ENCODE measurements at regions not wholly inside any gene's neighbourhood (a gene's known extent, or its start where the extent isn't known, plus 50 kb on each side); places are given as distances from the start of the nearest gene placed in this dataset.

DNA sequence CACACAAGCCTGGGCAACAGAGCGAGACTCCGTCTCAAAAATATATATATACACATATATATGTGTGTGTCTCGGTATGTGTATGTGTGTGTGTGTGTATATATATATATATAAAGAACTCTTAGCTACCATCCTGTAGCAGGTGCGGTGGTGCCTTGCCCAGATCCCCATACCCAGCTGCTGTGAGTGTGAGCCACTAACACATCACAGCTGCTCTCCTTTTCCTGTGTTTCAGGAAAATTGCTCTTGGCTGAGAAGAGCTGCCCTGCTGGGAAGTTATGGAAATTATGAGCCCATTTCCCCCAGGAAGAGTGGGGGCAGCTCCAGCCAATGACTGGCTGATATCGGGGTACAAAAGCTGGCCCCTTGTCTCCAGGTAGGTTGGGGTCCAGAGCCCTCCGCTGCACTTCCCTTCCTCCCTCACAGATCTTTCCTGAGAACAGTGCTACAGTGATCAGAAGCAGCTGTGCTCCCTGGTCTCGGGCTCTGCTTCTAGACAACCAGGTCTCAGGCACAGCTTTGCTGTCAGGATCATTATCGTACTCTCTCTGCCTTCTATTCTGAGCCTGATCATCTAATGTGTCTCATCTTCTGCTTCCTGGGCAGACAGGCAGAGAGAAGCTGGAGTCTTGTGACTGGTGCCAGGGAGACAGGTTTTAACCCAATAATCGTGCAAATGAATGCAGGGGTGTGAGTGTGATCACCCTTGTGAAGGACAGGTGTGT, 109.6 kb upstream of the ZNF678 start:
- H3K27ac ChIP-seq (ENCODE audit: low read depth in 1 of 2, low read length in 1 of 2), result no peak overlapping the region
- H3K36me3 ChIP-seq (ENCODE audit: control insufficient read depth in 2 of 2, insufficient read depth in 2 of 2, low read length in 1 of 2), result no peaks in the 10 kb centered on the region
- 85% methylated on average over 9 of the region's 9 CpGs for WGBS
- H3K9me3 ChIP-seq (ENCODE audit: control insufficient read depth in 2 of 2, insufficient read depth in 1 of 2, low read length in 1 of 2), result no peaks in the 10 kb centered on the region
- no peak overlapping the region for H3K4me3 ChIP-seq (ENCODE audit: low read length in 2 of 2)
- H3K4me1 ChIP-seq (ENCODE audit: control insufficient read depth in 2 of 2, insufficient read depth in 2 of 2, low read length in 2 of 2), result no peaks in the 10 kb centered on the region
- no peak for DNase-seq (ENCODE audit: low read depth in 6 of 9, low spot score in 9 of 9)
- H3K27me3 ChIP-seq (ENCODE audit: control insufficient read depth in 2 of 2, insufficient read depth in 1 of 2, low read length in 1 of 2), result peaks cover 2 to 3% of the 10 kb centered on the region in 2 donors

DNA sequence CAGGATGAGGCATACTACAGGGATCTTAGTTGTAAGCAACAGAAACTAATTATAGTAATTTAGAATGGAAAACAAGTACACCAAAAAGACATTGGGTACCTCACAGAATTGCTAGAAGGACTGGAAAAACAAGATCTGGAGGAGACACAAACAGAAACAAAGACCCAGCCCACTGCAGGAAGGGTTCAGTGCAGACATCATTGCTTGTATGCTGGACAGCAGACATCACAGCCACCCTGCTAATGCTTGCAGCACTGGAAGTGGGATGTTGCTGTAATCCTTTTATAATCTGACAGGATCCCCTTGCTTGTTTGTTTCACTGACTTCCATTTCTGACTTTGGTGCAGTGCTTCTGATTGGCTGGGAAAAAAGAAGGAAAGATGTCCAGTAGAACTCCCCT, 111.4 kb upstream of the ZNF678 start:
- DNase-seq (ENCODE audit: low read depth in 6 of 9, low spot score in 9 of 9), result no peak
- Histone ChIP-seq H3K4me3 (ENCODE audit: low read length in 2 of 2) (no peak overlapping the region), H3K27ac (ENCODE audit: low read depth in 1 of 2, low read length in 1 of 2) (no peak overlapping the region), H3K27me3 (ENCODE audit: control insufficient read depth in 2 of 2, insufficient read depth in 1 of 2, low read length in 1 of 2) (peaks cover 3 to 11% of the 10 kb centered on the region in 2 donors), H3K4me1 (ENCODE audit: control insufficient read depth in 2 of 2, insufficient read depth in 2 of 2, low read length in 2 of 2) (no peaks in the 10 kb centered on the region), H3K36me3 (ENCODE audit: control insufficient read depth in 2 of 2, insufficient read depth in 2 of 2, low read length in 1 of 2) (no peaks in the 10 kb centered on the region), H3K9me3 (ENCODE audit: control insufficient read depth in 2 of 2, insufficient read depth in 1 of 2, low read length in 1 of 2) (no peaks in the 10 kb centered on the region)

DNA sequence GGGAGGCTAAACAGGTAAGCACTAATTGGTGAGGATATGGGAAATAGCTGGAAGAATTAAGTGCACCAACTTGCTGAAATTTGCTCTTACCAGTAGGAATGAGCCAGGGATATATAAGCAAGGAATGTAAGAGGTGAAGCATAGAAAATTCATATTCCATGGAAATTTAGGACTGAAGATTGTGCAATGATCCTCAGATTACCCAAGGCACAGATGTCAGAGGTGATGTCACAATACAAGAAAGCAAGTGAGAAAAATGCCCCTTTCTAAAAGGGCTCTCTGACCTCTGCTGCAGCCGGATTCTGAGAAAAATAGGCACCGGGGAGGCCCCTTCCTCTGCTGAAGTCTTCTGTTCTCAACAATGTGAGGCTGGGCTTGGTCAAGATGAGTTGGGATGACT, 112.3 kb upstream of the ZNF678 start:
- 98% methylated on average over 2 of the region's 2 CpGs for WGBS
- no peaks in the 10 kb centered on the region for H3K36me3 ChIP-seq (ENCODE audit: control insufficient read depth in 2 of 2, insufficient read depth in 2 of 2, low read length in 1 of 2)
- DNase-seq (ENCODE audit: low read depth in 6 of 9, low spot score in 9 of 9), result no peak
- H3K4me1 ChIP-seq (ENCODE audit: control insufficient read depth in 2 of 2, insufficient read depth in 2 of 2, low read length in 2 of 2), result no peaks in the 10 kb centered on the region
- no peak overlapping the region for H3K4me3 ChIP-seq (ENCODE audit: low read length in 2 of 2)
- H3K27ac ChIP-seq (ENCODE audit: low read depth in 1 of 2, low read length in 1 of 2), result no peak overlapping the region
- no peaks in the 10 kb centered on the region for H3K9me3 ChIP-seq (ENCODE audit: control insufficient read depth in 2 of 2, insufficient read depth in 1 of 2, low read length in 1 of 2)
- peaks cover 3 to 11% of the 10 kb centered on the region in 2 donors for H3K27me3 ChIP-seq (ENCODE audit: control insufficient read depth in 2 of 2, insufficient read depth in 1 of 2, low read length in 1 of 2)

DNA sequence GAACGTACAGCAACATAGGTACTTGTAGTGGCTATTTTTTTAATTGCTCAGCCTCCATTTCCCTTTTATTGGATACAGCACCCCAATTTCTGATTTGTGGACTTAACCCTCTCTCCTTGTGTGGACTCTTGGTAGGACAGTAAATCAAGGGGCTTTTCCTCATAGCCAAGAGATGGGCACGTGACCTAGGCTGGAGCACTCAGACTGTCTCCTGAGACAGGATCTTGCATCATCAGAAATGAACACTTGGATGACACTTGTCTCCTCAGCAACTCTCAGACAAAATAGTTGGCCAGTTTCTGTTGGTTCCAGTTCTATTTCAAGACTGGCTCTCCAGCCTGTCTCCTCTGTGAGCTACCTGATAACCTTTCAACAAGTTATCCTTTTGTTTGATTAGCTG, 112.9 kb upstream of the ZNF678 start:
- no peak for DNase-seq (ENCODE audit: low read depth in 6 of 9, low spot score in 9 of 9)
- 91% methylated on average over 2 of the region's 2 CpGs for WGBS

DNA sequence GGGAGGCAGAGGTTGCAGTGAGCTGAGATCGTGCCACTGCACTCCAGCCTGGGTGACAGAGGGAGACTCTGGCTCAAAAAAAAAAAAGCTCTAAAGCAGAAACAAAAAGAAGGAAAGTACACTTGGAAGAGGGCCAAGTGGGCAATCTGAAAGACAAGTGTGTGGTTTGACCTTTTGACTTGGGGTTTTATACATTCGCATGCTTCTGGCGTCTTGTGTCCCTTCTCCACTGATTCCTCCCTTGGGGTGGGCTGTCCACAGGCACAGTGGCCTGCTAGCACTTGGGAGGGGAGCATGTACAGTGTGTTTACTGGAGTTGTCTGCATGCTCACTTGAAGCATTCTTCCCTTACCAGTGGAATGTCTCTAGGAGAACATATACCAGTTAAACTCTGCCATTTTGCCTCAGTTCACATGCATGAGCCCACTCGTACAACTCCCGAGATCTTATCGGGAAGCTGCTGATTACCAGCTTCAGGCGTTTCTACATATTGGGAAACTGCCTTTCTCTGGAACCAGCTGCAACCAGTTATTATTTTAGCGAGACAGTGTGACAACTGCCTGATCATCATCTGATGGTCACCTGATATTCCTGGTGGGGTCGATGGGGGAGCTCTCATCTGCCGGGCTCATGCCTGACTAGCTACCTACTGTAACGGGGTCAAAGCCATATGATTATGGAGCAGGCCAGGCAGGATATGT, 113.5 kb upstream of the ZNF678 start:
- Histone ChIP-seq H3K27ac (ENCODE audit: low read depth in 1 of 2, low read length in 1 of 2) (no peak overlapping the region), H3K27me3 (ENCODE audit: control insufficient read depth in 2 of 2, insufficient read depth in 1 of 2, low read length in 1 of 2) (peaks cover 3 to 11% of the 10 kb centered on the region in 2 donors), H3K4me1 (ENCODE audit: control insufficient read depth in 2 of 2, insufficient read depth in 2 of 2, low read length in 2 of 2) (no peaks in the 10 kb centered on the region), H3K4me3 (ENCODE audit: low read length in 2 of 2) (no peak overlapping the region), H3K36me3 (ENCODE audit: control insufficient read depth in 2 of 2, insufficient read depth in 2 of 2, low read length in 1 of 2) (no peaks in the 10 kb centered on the region), H3K9me3 (ENCODE audit: control insufficient read depth in 2 of 2, insufficient read depth in 1 of 2, low read length in 1 of 2) (no peaks in the 10 kb centered on the region)
- 85% methylated on average over 11 of the region's 11 CpGs for WGBS
- no peak for DNase-seq (ENCODE audit: low read depth in 6 of 9, low spot score in 9 of 9)

More for the DNA sequence above, 112.9 kb upstream of the ZNF678 start:
- no peaks in the 10 kb centered on the region for H3K4me1 ChIP-seq (ENCODE audit: control insufficient read depth in 2 of 2, insufficient read depth in 2 of 2, low read length in 2 of 2)
- H3K27ac ChIP-seq (ENCODE audit: low read depth in 1 of 2, low read length in 1 of 2), result no peak overlapping the region
- H3K9me3 ChIP-seq (ENCODE audit: control insufficient read depth in 2 of 2, insufficient read depth in 1 of 2, low read length in 1 of 2), result no peaks in the 10 kb centered on the region
- peaks cover 3 to 11% of the 10 kb centered on the region in 2 donors for H3K27me3 ChIP-seq (ENCODE audit: control insufficient read depth in 2 of 2, insufficient read depth in 1 of 2, low read length in 1 of 2)
- H3K4me3 ChIP-seq (ENCODE audit: low read length in 2 of 2), result no peak overlapping the region
- no peaks in the 10 kb centered on the region for H3K36me3 ChIP-seq (ENCODE audit: control insufficient read depth in 2 of 2, insufficient read depth in 2 of 2, low read length in 1 of 2)

DNA sequence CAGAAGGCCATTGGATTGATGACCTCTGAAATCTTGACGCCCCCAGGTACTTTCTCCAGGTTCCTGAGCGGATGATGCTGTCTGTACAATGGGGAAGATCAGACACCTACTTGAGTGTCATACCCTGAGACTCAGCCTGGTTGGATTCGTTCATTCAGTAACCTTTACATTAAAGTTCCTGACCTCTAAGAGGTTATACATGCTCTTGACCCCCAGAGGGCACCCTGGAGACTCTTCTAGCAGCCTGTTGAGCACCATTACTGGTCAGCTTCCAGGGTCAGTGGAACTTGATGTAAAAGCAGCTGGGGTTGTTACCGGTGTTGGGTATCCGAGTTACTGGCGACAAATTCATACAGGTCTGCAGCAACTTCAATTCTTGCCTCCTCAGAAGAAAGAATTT, 114.3 kb upstream of the ZNF678 start:
- WGBS, result 53% methylated on average over 6 of the region's 6 CpGs
- Histone ChIP-seq H3K4me3 (ENCODE audit: low read length in 2 of 2) (no peak overlapping the region), H3K27me3 (ENCODE audit: control insufficient read depth in 2 of 2, insufficient read depth in 1 of 2, low read length in 1 of 2) (peaks cover 3 to 11% of the 10 kb centered on the region in 2 donors), H3K9me3 (ENCODE audit: control insufficient read depth in 2 of 2, insufficient read depth in 1 of 2, low read length in 1 of 2) (no peaks in the 10 kb centered on the region), H3K36me3 (ENCODE audit: control insufficient read depth in 2 of 2, insufficient read depth in 2 of 2, low read length in 1 of 2) (no peaks in the 10 kb centered on the region), H3K27ac (ENCODE audit: low read depth in 1 of 2, low read length in 1 of 2) (no peak overlapping the region), H3K4me1 (ENCODE audit: control insufficient read depth in 2 of 2, insufficient read depth in 2 of 2, low read length in 2 of 2) (no peaks in the 10 kb centered on the region)
- DNase-seq (ENCODE audit: low read depth in 6 of 9, low spot score in 9 of 9), result peak in 3 of 9 donors; percentile 3 to 18 (median 14)

DNA sequence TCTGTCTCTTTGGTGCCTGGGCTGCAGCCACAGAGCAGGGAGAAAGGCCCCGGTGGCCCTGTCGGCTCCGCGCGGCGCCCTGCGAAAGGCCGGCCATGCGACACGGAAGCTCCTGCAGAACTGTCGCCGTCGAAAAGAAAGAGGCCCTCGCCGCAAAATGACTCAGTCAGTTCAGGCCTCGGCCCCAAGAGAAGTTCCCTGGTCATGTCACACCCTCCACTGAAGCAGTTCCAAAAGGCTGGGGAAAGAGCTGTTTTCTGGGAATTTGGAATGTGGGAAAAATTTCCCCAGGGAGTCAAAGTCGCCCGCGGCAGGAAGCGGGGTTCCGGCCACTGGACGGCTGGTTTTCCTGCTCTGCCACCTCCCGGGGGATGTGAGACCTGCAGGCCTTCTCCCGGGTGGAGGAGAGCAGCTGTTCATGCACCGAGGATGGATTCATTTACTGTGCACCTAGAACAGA, 115.8 kb upstream of the ZNF678 start:
- peaks cover 3 to 11% of the 10 kb centered on the region in 2 donors for H3K27me3 ChIP-seq (ENCODE audit: control insufficient read depth in 2 of 2, insufficient read depth in 1 of 2, low read length in 1 of 2)
- DNase-seq (ENCODE audit: low read depth in 6 of 9, low spot score in 9 of 9), result no peak
- no peaks in the 10 kb centered on the region for H3K4me1 ChIP-seq (ENCODE audit: control insufficient read depth in 2 of 2, insufficient read depth in 2 of 2, low read length in 2 of 2)
- no peak overlapping the region for H3K27ac ChIP-seq (ENCODE audit: low read depth in 1 of 2, low read length in 1 of 2)
- H3K9me3 ChIP-seq (ENCODE audit: control insufficient read depth in 2 of 2, insufficient read depth in 1 of 2, low read length in 1 of 2), result no peaks in the 10 kb centered on the region
- no peak overlapping the region for H3K4me3 ChIP-seq (ENCODE audit: low read length in 2 of 2)
- no peaks in the 10 kb centered on the region for H3K36me3 ChIP-seq (ENCODE audit: control insufficient read depth in 2 of 2, insufficient read depth in 2 of 2, low read length in 1 of 2)
- 55% methylated on average over 25 of the region's 25 CpGs for WGBS

DNA sequence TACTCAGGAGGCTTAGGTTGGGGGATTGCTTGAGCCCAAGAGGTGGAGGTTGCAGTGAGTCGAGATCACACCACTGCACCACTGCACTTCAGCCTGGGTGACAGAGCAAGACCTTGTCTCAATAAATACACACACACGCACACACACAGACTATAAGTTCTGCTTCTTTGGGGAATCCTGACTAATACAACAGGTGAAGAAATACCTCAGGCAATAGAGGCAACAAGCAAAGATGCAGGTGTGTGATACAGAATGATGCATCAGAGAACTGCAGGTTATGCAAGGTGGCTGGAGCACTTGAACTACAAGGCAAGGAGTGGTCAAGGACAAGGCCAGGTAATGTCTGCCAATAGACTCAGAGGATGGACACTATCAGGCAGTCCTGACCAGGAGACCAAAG, 117.6 kb upstream of the ZNF678 start:
- peaks cover 3 to 11% of the 10 kb centered on the region in 2 donors for H3K27me3 ChIP-seq (ENCODE audit: control insufficient read depth in 2 of 2, insufficient read depth in 1 of 2, low read length in 1 of 2)

DNA sequence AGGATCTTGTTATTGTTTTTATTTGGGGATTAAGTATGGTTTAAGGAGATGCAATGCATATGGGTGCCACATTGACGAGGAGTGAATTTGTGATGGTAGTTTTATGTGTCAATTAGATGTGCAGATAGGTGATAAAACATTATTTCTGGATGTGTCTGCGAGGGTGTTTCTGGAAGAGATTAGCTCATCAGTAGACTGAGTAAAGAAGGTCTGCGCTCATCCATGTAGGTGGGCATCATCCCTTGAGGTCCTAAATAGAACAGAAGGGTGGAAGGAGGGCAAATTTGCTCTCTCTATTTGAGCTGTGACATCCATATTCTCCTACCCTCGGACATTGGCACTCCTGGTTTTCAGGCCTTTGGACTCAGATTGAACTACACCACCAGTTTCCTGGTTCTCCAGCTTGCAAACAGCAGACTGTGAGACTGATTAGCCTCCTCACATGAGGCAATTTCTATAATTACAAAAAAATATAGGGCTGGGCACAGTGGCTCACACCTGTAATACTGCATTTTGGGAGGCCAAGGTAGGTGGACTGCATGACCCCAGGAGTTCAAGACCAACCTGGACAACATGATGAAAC, 118.2 kb upstream of the ZNF678 start:
- Histone ChIP-seq H3K9me3 (ENCODE audit: control insufficient read depth in 2 of 2, insufficient read depth in 1 of 2, low read length in 1 of 2) (no peaks in the 10 kb centered on the region), H3K4me1 (ENCODE audit: control insufficient read depth in 2 of 2, insufficient read depth in 2 of 2, low read length in 2 of 2) (no peaks in the 10 kb centered on the region), H3K27ac (ENCODE audit: low read depth in 1 of 2, low read length in 1 of 2) (no peak overlapping the region), H3K36me3 (ENCODE audit: control insufficient read depth in 2 of 2, insufficient read depth in 2 of 2, low read length in 1 of 2) (no peaks in the 10 kb centered on the region), H3K27me3 (ENCODE audit: control insufficient read depth in 2 of 2, insufficient read depth in 1 of 2, low read length in 1 of 2) (peaks cover 3 to 11% of the 10 kb centered on the region in 2 donors), H3K4me3 (ENCODE audit: low read length in 2 of 2) (no peak overlapping the region)
- WGBS, result 96% methylated on average over 4 of the region's 4 CpGs
- DNase-seq (ENCODE audit: low read depth in 6 of 9, low spot score in 9 of 9), result no peak

More for the DNA sequence above, 117.6 kb upstream of the ZNF678 start:
- DNase-seq (ENCODE audit: low read depth in 6 of 9, low spot score in 9 of 9), result no peak
- H3K4me1 ChIP-seq (ENCODE audit: control insufficient read depth in 2 of 2, insufficient read depth in 2 of 2, low read length in 2 of 2), result no peaks in the 10 kb centered on the region
- no peak overlapping the region for H3K27ac ChIP-seq (ENCODE audit: low read depth in 1 of 2, low read length in 1 of 2)
- no peak overlapping the region for H3K4me3 ChIP-seq (ENCODE audit: low read length in 2 of 2)
- H3K9me3 ChIP-seq (ENCODE audit: control insufficient read depth in 2 of 2, insufficient read depth in 1 of 2, low read length in 1 of 2), result no peaks in the 10 kb centered on the region
- H3K36me3 ChIP-seq (ENCODE audit: control insufficient read depth in 2 of 2, insufficient read depth in 2 of 2, low read length in 1 of 2), result no peaks in the 10 kb centered on the region
- 98% methylated on average over 2 of the region's 2 CpGs for WGBS
